ENCODE measurements at regions not wholly inside any gene's neighbourhood (a gene's known extent, or its start where the extent isn't known, plus 50 kb on each side); places are given as distances from the start of the nearest gene placed in this dataset.
"Not testable (repeated sequence)": the region's sequence is repeated elsewhere in the genome, so short reads cannot be mapped to it uniquely, and the experiment has no call there.

- BruUV-seq (replicated peaks); DNase-seq (ENCODE audit: low read depth, low spot score); H4K20me1 ChIP-seq (ENCODE audit: control insufficient read depth, insufficient read depth); H3K4me3 ChIP-seq; H3K27me3 ChIP-seq (replicated peaks in 1 of 2; ENCODE audit: control insufficient read depth in 2 of 2, insufficient read depth in 2 of 2, low read length in 1 of 2); H3K4me1 ChIP-seq (ENCODE audit: control insufficient read depth, insufficient read depth, low read length); H3K36me3 ChIP-seq (ENCODE audit: control insufficient read depth in 2 of 2, insufficient read depth in 2 of 2, low read length in 1 of 2); intact Hi-C loops (cut with micrococcal nuclease; ENCODE audit: unreplicated experiment); H3K79me2 ChIP-seq (ENCODE audit: control insufficient read depth, insufficient read depth, low read length); H3K27ac ChIP-seq (ENCODE audit: control insufficient read depth, insufficient read depth); in situ Hi-C loops (cut with MboI); H2AFZ ChIP-seq (ENCODE audit: control insufficient read depth, low read depth, low read length); POLR2A ChIA-PET; ATAC-seq; FAIRE-seq; RAD21 ChIA-PET (ENCODE audit: unreplicated experiment); H3K4me2 ChIP-seq (ENCODE audit: control insufficient read depth, insufficient read depth); SMC1A ChIA-PET (ENCODE audit: uncharacterized antibody, unreplicated experiment); CTCF ChIA-PET; H3K9me3 ChIP-seq (replicated peaks; ENCODE audit: control insufficient read depth, insufficient read depth, low read length); H3K9ac ChIP-seq (ENCODE audit: control insufficient read depth, insufficient read depth, low read length): not testable (repeated sequence)
- WGBS (ENCODE audit: insufficient coverage, insufficient replicate concordance, low lambda C conversion rate, missing lambda C conversion rate): 4% methylated on average over 5 of the region's 5 CpGs
These were observed 1833.6 kb downstream of the UQCRFS1 start for GRCh38 chr19:27379306-27379705.

- SMC1A ChIA-PET (ENCODE audit: uncharacterized antibody, unreplicated experiment); H3K4me1 ChIP-seq (ENCODE audit: control insufficient read depth, insufficient read depth, low read length); H3K4me2 ChIP-seq (ENCODE audit: control insufficient read depth, insufficient read depth); H3K9me3 ChIP-seq (replicated peaks; ENCODE audit: control insufficient read depth, insufficient read depth, low read length); RAD21 ChIA-PET (ENCODE audit: unreplicated experiment); intact Hi-C loops (cut with micrococcal nuclease; ENCODE audit: unreplicated experiment); H3K27ac ChIP-seq (ENCODE audit: control insufficient read depth, insufficient read depth); DNase-seq (ENCODE audit: low read depth, low spot score); H3K36me3 ChIP-seq (ENCODE audit: control insufficient read depth in 2 of 2, insufficient read depth in 2 of 2, low read length in 1 of 2); H3K79me2 ChIP-seq (ENCODE audit: control insufficient read depth, insufficient read depth, low read length); H3K4me3 ChIP-seq; in situ Hi-C loops (cut with MboI); ATAC-seq; H4K20me1 ChIP-seq (ENCODE audit: control insufficient read depth, insufficient read depth); H3K27me3 ChIP-seq (replicated peaks in 1 of 2; ENCODE audit: control insufficient read depth in 2 of 2, insufficient read depth in 2 of 2, low read length in 1 of 2); CTCF ChIA-PET; H3K9ac ChIP-seq (ENCODE audit: control insufficient read depth, insufficient read depth, low read length); FAIRE-seq; BruUV-seq (replicated peaks); POLR2A ChIA-PET; H2AFZ ChIP-seq (ENCODE audit: control insufficient read depth, low read depth, low read length): not testable (repeated sequence)
- 3% methylated on average over 3 of the region's 3 CpGs for WGBS (ENCODE audit: insufficient coverage, insufficient replicate concordance, low lambda C conversion rate, missing lambda C conversion rate)
These were observed 1843.3 kb downstream of the UQCRFS1 start for GRCh38 chr19:27369603-27370002.

GRCh38 chr19:27362438-27362837 lies 1850.5 kb downstream of the UQCRFS1 start:
- RAD21 ChIA-PET (ENCODE audit: unreplicated experiment); H3K4me1 ChIP-seq (ENCODE audit: control insufficient read depth, insufficient read depth, low read length); BruUV-seq (replicated peaks); H3K9me3 ChIP-seq (replicated peaks; ENCODE audit: control insufficient read depth, insufficient read depth, low read length); DNase-seq (ENCODE audit: low read depth, low spot score); H3K27me3 ChIP-seq (replicated peaks in 1 of 2; ENCODE audit: control insufficient read depth in 2 of 2, insufficient read depth in 2 of 2, low read length in 1 of 2); SMC1A ChIA-PET (ENCODE audit: uncharacterized antibody, unreplicated experiment); H3K4me3 ChIP-seq; H3K27ac ChIP-seq (ENCODE audit: control insufficient read depth, insufficient read depth); H4K20me1 ChIP-seq (ENCODE audit: control insufficient read depth, insufficient read depth); H3K4me2 ChIP-seq (ENCODE audit: control insufficient read depth, insufficient read depth); POLR2A ChIA-PET; CTCF ChIA-PET; ATAC-seq; H3K9ac ChIP-seq (ENCODE audit: control insufficient read depth, insufficient read depth, low read length); H3K79me2 ChIP-seq (ENCODE audit: control insufficient read depth, insufficient read depth, low read length); FAIRE-seq; intact Hi-C loops (cut with micrococcal nuclease; ENCODE audit: unreplicated experiment); in situ Hi-C loops (cut with MboI); H2AFZ ChIP-seq (ENCODE audit: control insufficient read depth, low read depth, low read length); H3K36me3 ChIP-seq (ENCODE audit: control insufficient read depth in 2 of 2, insufficient read depth in 2 of 2, low read length in 1 of 2): not testable (repeated sequence)
- 9% methylated on average over 5 of the region's 5 CpGs for WGBS (ENCODE audit: insufficient coverage, insufficient replicate concordance, low lambda C conversion rate, missing lambda C conversion rate)

Measured in GM12878 (cell line).